ENCODE measurements at regions not wholly inside any gene's neighbourhood (a gene's known extent, or its start where the extent isn't known, plus 50 kb on each side); places are given as distances from the start of the nearest gene placed in this dataset.
"Not testable (repeated sequence)": the region's sequence is repeated elsewhere in the genome, so short reads cannot be mapped to it uniquely, and the experiment has no call there.

DNA sequence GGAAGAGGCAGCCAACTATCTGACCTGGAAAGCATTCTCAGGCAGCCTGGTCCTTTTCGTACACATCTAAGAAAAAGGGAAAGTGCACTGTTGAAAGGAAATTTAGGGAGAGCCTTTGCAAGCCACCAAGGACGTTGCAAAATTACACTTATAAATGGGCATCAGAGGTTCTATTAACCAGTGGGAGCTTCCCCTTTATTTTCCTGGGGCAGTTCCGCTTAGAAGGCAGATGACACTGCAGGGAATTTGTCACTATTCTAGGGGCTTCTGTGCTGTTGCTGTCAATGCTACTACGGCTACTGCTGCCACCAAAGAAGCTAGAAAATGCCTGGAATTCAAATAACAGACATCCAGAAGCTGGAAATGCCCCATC, 79.6 kb upstream of the AUTS2 start:
- ATAC-seq (replicated peaks) (no peak), DNase-seq (no peak)
- Mint-ChIP-seq H3K27me3 (no peaks in the 10 kb centered on the region), H3K9me3 (no peaks in the 10 kb centered on the region), H3K36me3 (no peaks in the 10 kb centered on the region), H3K27ac (no peak overlapping the region), H3K4me3 (no peak overlapping the region), H3K4me1 (peaks cover 5 to 12% of the 10 kb centered on the region in 2 donors)

DNA sequence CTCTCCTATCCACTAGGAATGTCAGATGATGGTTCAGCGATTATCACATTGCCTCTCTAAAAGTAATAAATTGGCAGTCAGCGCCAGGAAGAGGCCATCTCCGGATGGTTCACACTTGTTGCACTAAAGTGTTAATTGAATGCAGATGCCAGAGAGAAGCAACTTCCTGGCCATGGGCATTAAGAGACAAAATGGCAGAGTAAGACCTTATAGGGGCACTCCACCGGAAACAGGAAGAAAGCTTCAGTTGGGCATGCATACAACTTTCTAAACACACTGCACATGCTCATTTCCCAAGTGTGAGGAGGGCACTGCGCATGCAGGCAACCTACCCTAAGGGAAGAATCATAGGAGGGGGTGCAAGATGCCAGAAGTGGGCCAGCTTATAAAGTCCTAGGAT, 71.7 kb upstream of the AUTS2 start:
- no peak overlapping the region for H3K4me3 Mint-ChIP-seq
- no peaks in the 10 kb centered on the region for H3K36me3 Mint-ChIP-seq
- no peak overlapping the region for H3K27ac Mint-ChIP-seq
- DNase-seq = no peak
- H3K9me3 Mint-ChIP-seq = peaks cover 0 to 5% of the 10 kb centered on the region in 2 donors
- no peak for ATAC-seq (replicated peaks)
- no peaks in the 10 kb centered on the region for H3K27me3 Mint-ChIP-seq
- H3K4me1 Mint-ChIP-seq = peaks cover 0 to 8% of the 10 kb centered on the region in 2 donors

DNA sequence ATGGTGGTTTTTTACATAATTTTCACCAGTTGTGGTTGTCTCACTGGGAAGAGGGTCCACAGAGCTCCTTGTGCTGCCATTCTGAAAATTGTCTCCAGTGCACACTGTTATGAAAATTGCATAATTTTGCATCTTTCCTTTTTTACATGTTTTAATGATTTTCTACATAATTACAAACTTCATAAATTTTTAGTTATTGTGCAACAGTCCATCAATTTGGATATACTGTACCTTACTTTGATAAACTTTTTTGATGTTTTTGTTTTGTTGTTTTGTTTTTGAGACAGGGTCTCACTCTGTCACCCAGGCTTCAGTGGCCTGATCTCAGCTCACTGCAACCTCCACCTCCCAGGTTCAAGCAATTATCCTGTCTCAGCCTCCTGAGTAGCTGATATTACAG, 70.6 kb upstream of the AUTS2 start:
- Mint-ChIP-seq H3K27ac (no peak overlapping the region), H3K4me3 (no peak overlapping the region), H3K4me1 (peaks cover under 1 to 10% of the 10 kb centered on the region in 2 donors), H3K27me3 (no peaks in the 10 kb centered on the region), H3K36me3 (no peaks in the 10 kb centered on the region), H3K9me3 (peaks cover 0 to 5% of the 10 kb centered on the region in 2 donors)
- ATAC-seq (replicated peaks) (no peak), DNase-seq (no peak)

DNA sequence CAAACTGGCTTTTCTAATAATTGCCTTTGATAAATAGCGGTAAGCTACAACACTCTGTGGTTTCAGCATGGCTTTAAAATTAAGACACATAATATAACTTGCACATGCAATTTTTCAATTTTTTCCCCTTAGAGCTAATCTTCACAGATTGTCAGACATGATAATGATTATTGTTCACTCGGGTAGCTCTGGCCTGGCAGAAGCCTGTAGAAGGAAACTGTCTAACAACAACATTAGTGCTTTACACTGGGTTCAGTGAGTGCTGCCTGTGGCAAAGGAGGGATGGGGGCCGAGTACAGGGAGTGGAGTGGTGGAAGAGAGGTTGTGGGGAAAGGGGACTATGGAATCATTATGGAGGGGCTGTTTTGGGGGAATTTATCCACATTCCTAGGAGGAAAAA, 67.2 kb upstream of the AUTS2 start:
- ATAC-seq (replicated peaks) (no peak), DNase-seq (no peak)
- Mint-ChIP-seq H3K27me3 (peaks cover 9 to 10% of the 10 kb centered on the region in 2 donors), H3K27ac (no peak overlapping the region), H3K4me3 (no peak overlapping the region), H3K36me3 (no peaks in the 10 kb centered on the region), H3K9me3 (no peaks in the 10 kb centered on the region), H3K4me1 (peaks cover 2 to 13% of the 10 kb centered on the region in 2 donors)

DNA sequence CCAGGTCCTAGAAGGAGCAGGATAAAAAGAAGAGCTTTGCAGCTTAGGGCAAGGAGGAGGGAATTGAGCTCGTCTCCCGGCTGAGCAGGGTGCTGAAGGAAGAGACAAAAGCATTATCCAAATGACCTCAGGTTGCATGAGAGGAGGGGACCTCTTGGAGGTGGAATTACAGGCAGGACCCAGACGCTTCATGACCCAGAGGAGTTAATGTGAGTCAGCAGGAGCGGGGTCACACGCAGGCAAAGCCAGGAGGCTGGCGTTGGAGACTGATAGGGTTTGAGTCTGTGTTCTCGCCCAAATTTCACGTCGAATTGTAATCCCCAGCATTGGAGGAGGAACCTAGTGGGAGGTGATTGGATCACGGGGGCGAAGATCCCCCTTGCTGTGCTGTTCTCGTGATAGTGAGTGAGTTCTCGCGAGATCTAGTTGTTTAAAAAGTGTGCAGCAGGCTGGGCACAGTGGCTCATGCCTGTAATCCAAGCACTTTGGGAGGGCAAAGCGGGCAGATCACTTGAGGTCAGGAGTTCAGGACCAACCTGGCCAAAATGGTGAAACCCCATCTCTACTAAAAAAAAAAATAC, 63.7 kb upstream of the AUTS2 start:
- Mint-ChIP-seq H3K27ac (no peak overlapping the region), H3K9me3 (no peaks in the 10 kb centered on the region), H3K36me3 (no peaks in the 10 kb centered on the region), H3K4me1 (peaks cover 2 to 5% of the 10 kb centered on the region in 2 donors), H3K4me3 (no peak overlapping the region), H3K27me3 (peaks cover 9 to 10% of the 10 kb centered on the region in 2 donors)
- DNase-seq = no peak
- no peak for ATAC-seq (replicated peaks)

DNA sequence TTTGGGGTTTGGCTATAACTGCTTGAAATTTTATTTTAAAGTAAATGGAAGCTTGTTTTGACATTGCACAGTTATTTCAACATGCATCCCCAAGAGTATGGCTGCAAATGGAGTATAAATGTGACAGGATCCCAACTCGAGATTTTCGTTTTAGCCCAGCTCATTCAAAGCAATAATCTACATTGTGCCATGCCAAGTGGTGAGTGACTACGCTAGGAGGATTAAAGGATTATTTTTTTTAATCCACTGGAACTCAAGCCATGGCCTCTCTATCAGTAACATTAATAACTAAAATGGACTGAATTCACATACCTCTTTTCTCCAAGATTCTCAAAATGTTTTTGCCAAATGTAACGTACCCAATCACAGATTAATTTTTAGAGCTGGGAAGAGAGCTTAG, 60.6 kb upstream of the AUTS2 start:
- DNase-seq = no peak
- Mint-ChIP-seq H3K27me3 (peaks cover 9 to 10% of the 10 kb centered on the region in 2 donors), H3K27ac (no peak overlapping the region), H3K36me3 (peaks cover 0 to 1% of the 10 kb centered on the region in 2 donors), H3K4me1 (peaks cover 1 to 8% of the 10 kb centered on the region in 2 donors), H3K4me3 (no peak overlapping the region), H3K9me3 (peaks cover 4 to 7% of the 10 kb centered on the region in 2 donors)
- no peak for ATAC-seq (replicated peaks)

DNA sequence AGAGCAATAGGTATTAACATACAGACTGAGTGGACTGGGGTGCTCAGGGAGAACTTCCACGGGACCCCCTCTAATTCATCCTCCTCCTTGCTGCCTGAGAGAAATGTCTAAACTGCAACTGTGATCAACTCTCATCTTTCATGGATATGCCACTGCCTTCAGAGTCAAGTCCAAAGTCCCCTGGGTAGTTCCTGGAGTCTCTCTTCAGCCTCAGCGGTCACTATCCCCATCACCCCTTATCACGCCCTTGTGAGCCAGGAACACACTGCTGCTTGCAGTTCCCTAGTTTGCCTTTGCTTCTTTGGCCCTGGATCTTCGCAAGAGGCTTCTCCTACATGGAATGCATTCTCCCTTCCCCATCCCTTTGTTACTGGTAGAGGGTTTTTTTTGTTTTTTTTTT, 58.7 kb upstream of the AUTS2 start:
- Mint-ChIP-seq H3K36me3 (peaks cover 0 to 2% of the 10 kb centered on the region in 2 donors), H3K4me3 (no peak overlapping the region), H3K9me3 (peaks cover 4 to 7% of the 10 kb centered on the region in 2 donors), H3K27ac (no peak overlapping the region), H3K27me3 (peaks cover 4 to 6% of the 10 kb centered on the region in 2 donors), H3K4me1 (peaks cover 0 to 5% of the 10 kb centered on the region in 2 donors)
- DNase-seq (no peak), ATAC-seq (replicated peaks) (no peak)

DNA sequence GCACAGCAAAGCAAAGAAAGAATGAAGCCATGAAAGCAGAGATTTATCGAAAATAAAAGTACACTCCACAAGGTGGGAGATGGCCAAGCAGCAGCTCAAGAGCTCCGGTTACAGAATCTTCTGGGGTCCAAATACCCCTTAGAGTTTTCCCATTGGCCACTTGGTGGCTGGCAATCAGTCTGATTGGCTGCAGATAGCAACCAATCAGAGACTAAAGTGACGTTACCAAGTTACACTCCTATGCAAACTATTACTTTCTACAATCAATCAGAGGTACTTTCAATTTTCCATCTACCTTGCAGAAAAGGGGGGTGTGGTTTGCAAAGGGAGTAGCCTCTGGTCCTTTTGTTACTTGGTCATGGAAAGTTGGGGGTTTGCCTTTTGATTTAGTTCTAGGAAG, 58.0 kb upstream of the AUTS2 start:
- Mint-ChIP-seq H3K27me3 (peaks cover under 1 to 1% of the 10 kb centered on the region in 2 donors), H3K4me3 (no peak overlapping the region), H3K27ac (no peak overlapping the region), H3K36me3 (peaks cover 0 to 2% of the 10 kb centered on the region in 2 donors), H3K9me3 (peaks cover 4 to 7% of the 10 kb centered on the region in 2 donors), H3K4me1 (peaks cover 0 to 5% of the 10 kb centered on the region in 2 donors)
- no peak for ATAC-seq (replicated peaks)
- DNase-seq = no peak

DNA sequence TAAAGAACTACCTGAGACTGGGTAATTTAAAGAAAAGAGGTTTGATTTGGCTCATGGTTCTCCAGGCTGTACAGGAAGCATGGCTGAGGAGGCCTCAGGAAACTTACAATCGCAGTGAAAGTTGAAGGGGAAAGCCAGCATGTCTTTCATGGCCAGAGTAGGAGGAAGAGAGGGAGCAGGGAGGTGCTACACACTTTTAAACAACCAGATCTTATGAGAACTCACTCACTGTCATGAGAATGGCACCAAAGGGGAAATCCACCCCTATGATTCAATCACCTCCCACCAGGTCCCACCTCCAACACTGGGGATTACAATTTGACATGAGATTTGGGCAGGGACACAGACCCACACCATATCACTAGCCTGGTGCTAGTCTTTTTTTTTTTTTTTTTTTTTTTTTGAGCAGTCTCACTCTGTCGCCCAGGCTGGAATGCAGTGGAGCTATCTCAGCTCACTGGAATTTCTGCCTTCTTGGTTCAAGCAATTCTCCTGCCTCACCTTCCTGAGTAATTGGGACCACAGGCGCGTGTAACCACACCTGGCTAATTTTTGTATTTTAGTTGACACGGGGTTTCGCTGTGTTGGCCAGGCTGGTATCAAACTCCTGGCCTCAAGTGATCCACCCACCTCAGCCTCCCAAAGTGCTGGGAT, 56.4 kb upstream of the AUTS2 start:
- not testable (repeated sequence) for H3K4me3 Mint-ChIP-seq, H3K27ac Mint-ChIP-seq, H3K36me3 Mint-ChIP-seq, H3K4me1 Mint-ChIP-seq, H3K9me3 Mint-ChIP-seq, H3K27me3 Mint-ChIP-seq
- ATAC-seq (replicated peaks) (peak in 1 of 2 donors; percentile 60), DNase-seq (peak; percentile 1)

DNA sequence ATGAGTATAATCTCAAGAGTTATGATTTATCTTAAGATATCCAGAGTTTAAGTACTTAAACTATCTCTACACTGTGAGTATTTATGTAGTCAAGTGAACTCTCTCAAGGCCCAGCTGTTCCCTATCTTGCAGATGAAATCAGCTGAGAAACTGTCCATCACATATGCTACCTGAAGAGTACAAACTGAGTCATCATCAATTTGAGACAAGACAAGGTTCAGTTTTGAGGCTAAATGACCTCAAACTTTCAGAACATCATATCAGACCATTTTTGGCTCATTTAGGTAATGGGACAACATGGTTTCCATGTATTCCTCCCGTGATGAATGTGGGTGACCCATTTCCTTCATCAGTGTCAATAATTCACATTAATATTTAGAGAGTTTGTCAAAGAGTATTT, 53.1 kb upstream of the AUTS2 start:
- Mint-ChIP-seq H3K4me1 (peaks cover 0 to 5% of the 10 kb centered on the region in 2 donors), H3K4me3 (no peak overlapping the region), H3K9me3 (peaks cover 4 to 7% of the 10 kb centered on the region in 2 donors), H3K36me3 (peaks cover 0 to 2% of the 10 kb centered on the region in 2 donors), H3K27me3 (no peaks in the 10 kb centered on the region), H3K27ac (no peak overlapping the region)
- ATAC-seq (replicated peaks) = no peak
- DNase-seq = no peak

All from stimulated activated naive B cell treated with anti-CD40 and anti-IgM and Interleukin-4, amounts not matched to agents 10 μg/mL and 1 μg/mL and 100 μg/mL, for 72 hours (primary cell).